ENCODE measurements at regions not wholly inside any gene's neighbourhood (a gene's known extent, or its start where the extent isn't known, plus 50 kb on each side); places are given as distances from the start of the nearest gene placed in this dataset.
A peak's percentile ranks its signal among the peaks of the same experiment; 100 is the strongest.
"Not testable (repeated sequence)": the region's sequence is repeated elsewhere in the genome, so short reads cannot be mapped to it uniquely, and the experiment has no call there.

- DNase-seq: no peak
These were observed 232.7 kb downstream of the TEX36 start for GRCh38 chr10:125450218-125450617.

- DNase-seq: no peak
These were observed 233.4 kb downstream of the TEX36 start for GRCh38 chr10:125449571-125449970.

GRCh38 chr10:125448596-125448995 is 234.4 kb downstream of the TEX36 start:
- no peak for DNase-seq

- no peak for DNase-seq
These were observed 238.2 kb downstream of the TEX36 start for GRCh38 chr10:125444790-125445189.

GRCh38 chr10:125442856-125443540 is 240.0 kb downstream of the TEX36 start:
- no peak for DNase-seq

- no peak for DNase-seq
These were observed 241.8 kb downstream of the TEX36 start for GRCh38 chr10:125441151-125441550.

- no peak for DNase-seq
These were observed 251.8 kb downstream of the TEX36 start for GRCh38 chr10:125431149-125431548.

GRCh38 chr10:125428054-125428453 is 254.9 kb downstream of the TEX36 start:
- no peak for DNase-seq

GRCh38 chr10:125424191-125424847 is 258.6 kb downstream of the TEX36 start:
- no peak for DNase-seq

GRCh38 chr10:125423569-125423968 is 259.4 kb downstream of the TEX36 start:
- DNase-seq: no peak

- no peak for DNase-seq
These were observed 259.5 kb upstream of the CTBP2 start for GRCh38 chr10:125419831-125420230.

- DNase-seq: no peak
These were observed 258.8 kb upstream of the CTBP2 start for GRCh38 chr10:125419146-125419545.

GRCh38 chr10:125417605-125418004 is 257.2 kb upstream of the CTBP2 start:
- no peak for DNase-seq

- DNase-seq: no peak
These were observed 255.6 kb upstream of the CTBP2 start for GRCh38 chr10:125415964-125416363.

GRCh38 chr10:125415006-125415633 is 254.8 kb upstream of the CTBP2 start:
- peak; percentile 1 for DNase-seq

GRCh38 chr10:125411724-125412123 is 251.4 kb upstream of the CTBP2 start:
- DNase-seq: no peak

GRCh38 chr10:125409756-125410155 is 249.4 kb upstream of the CTBP2 start:
- no peak for DNase-seq

- no peak for DNase-seq
These were observed 247.2 kb upstream of the CTBP2 start for GRCh38 chr10:125407557-125407956.

- no peak for DNase-seq
These were observed 246.7 kb upstream of the CTBP2 start for GRCh38 chr10:125407000-125407502.

GRCh38 chr10:125404902-125405301 is 244.5 kb upstream of the CTBP2 start:
- not testable (repeated sequence) for DNase-seq

GRCh38 chr10:125401462-125401861 is 241.1 kb upstream of the CTBP2 start:
- no peak for DNase-seq

- DNase-seq: no peak
These were observed 238.9 kb upstream of the CTBP2 start for GRCh38 chr10:125399289-125399688.

- DNase-seq: no peak
These were observed 237.9 kb upstream of the CTBP2 start for GRCh38 chr10:125398270-125398669.

- DNase-seq: no peak
These were observed 237.2 kb upstream of the CTBP2 start for GRCh38 chr10:125397608-125398007.
